ENCODE measurements at regions not wholly inside any gene's neighbourhood (a gene's known extent, or its start where the extent isn't known, plus 50 kb on each side); places are given as distances from the start of the nearest gene placed in this dataset.

DNA sequence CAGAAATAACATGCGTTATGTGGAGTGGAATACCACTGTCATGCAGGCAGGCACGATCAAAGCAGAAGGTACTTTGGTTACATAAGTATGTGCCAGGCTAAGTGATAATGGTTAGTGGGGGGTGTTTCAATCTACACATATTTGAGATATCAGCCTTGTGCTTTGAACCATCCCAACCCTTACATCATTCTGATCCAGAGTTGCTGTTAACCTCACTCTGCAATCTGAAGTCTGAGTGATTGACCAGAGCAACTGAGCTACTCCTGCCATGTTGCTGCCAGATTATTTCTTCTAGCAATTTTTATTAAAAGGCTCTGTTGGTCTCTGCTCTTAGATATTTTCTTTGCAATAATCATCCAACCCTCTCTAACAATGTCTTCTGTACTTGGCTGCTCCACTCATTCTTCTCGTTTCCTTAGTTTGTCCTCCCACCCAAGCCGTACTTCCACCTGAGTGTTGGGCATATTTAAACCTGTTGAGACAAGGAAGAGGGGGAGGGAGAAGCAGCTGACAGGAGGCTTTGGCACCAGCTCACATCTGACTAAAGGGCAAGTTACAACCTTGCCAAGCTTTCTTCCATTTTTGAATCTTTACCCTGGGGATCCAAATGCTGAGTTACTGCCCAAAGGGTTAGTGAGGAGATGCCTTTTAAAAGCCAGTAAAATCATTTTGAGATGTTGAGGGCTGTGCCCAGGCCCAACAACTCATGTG lies 114.1 kb upstream of the SESN3 start:
- no peak for DNase-seq

DNA sequence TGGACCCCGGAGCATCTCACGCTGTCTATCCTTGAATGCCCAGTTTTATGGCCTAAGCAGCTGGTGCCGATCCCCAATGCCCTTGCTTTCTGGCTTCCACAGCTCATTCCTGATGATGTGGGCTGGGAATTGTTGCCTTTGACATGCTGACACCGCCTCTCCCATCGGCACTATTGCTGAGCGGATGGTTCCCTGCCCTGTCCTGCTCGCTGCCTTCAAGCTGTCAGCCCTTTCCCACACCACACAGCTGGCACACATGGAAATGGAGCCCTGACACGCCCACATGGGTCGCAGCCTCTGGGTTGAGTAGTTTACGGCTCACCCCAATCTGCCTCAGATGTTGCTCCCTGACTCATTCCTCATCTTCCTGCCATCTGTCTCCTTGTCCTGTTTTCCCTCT lies 110.2 kb upstream of the SESN3 start:
- DNase-seq: no peak

DNA sequence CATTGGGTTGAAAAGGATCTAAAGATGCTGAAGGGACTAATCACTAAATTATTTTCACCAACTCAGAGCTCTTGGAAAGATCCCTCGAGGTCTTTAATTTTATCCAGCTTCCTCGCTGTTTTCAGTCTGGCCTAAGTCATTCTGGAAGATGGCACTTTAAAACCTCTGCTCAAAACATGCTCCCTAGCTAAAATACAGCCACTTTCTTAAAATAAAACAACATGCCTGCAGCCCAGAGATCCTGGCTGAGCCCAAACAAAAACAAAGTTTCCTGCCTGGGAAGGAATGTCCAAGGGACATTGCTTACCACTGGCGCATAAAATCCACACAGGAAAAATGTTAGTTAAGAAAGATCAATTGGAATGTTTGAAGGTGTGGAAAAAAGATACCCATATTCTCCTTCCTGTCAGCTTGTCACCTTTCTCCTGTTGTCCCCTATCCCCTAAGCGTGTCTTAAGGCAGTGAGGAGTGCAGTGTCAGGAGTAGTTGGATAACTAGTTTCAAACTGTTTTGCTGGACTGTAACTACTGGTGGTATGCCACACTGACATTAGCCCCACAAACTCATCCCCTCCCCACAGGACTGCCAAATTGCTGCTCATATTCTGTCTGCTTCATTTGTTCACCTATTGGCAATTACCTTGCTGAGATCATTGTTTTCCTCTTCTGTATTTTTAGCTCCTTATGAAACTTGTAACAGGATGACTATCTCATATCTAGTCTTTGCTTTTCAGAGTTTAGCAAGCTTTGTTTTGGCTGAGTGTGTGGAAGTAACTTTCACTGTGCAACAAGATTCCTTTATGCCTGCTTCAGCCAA lies 108.3 kb upstream of the SESN3 start:
- no peak for DNase-seq

DNA sequence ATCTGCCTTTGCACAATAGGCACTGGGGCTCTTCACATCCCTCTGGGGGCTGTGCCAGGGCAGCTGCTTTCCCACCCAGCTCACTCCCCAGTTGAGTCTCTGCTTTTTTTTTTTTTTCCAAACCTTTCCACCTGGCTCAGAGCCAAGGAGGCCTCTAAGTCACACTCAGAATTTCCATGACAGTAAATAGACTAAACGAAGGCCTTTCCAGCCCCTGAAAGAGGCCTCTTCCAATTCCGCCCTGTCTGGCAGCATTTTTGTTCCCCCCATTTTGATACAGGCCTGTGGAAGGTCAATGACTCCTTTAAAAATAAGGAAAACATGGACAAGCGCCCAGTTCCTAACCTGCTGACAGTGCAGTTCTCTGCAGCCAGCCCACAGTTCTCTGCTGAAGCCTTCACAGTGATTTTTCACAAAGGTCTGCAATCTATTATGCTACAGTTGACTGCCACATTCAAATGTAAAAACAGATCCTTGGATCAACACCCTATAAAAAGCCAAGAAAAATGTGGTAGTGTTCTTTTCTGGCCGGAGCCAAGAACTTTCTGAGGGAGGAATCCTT lies 107.5 kb upstream of the SESN3 start:
- DNase-seq: no peak

DNA sequence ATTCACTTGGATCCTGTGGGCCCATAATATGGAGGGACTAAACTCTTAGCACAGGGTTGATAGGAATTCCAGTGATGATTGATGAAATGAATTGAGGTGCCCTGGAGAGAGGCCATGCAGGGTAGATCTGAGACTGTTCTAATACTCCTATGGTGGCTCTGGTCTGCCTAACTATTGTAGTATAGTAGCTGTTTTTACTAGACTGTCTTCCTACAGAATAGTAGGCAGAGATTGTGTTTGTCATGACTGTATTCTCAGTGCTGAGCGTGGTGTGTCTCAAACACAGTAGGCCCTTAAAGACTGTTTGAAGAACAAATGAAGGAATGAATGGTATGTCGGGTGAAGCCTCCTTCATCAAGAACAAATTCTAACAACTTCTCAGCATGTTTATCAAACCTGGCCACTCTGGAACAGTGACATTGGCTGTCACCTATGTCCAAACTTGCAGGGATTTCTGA lies 107.0 kb upstream of the SESN3 start:
- DNase-seq: no peak

DNA sequence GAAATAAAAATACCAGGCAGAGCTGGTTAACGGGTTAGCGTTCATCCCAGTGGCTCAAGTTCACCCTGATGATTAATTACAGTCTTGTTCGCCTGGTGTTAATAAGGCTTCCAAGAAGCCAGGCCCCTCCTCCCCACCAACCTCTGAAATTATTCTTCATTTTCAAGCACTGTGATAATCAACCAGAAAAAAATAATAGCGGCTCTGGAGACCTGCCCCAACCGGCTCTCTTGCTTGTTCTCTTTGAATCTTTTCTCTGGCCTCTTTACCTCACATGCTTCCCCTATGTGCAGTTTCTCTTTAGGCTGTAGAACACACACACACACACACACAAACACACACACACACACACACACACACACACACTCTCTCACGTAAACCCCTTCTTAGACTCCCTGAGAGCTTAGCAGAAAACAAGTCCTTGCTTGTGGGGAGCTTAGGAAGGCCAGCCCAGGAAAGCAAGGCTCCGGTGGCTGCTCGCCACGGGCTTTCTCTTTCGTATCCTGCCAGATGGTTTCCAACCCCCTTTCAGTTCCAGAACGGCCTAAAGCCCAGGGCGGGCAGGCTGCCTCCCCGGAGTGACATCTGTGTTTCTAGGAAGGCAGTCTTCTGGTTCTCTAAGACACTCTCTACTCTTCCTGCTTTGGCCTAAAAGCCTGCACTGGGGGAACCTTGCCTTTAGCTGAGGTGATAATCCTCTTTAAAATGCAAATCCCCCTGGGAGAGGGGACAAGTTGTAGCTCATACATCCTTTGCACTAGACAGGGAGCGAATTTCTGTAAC lies 106.4 kb upstream of the SESN3 start:
- no peak for DNase-seq

DNA sequence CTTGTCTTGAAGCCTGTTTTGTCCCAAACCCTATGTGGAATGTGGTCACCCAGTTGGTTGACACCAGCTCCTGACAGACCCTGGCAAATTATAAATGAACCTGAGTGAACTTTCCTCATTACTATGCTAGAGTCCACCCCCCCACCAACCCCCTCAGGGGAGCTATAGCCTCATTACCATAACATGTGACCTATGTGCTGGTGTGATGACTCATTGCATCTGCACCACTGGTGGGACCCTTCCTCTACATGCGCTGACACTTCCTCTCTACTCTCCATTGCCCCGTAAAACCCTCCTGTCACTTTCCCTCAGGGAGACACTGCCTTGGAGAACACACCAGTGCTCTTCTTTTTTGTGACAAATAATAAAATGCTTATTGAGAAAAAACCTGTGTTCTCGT lies 105.0 kb upstream of the SESN3 start:
- DNase-seq: no peak

DNA sequence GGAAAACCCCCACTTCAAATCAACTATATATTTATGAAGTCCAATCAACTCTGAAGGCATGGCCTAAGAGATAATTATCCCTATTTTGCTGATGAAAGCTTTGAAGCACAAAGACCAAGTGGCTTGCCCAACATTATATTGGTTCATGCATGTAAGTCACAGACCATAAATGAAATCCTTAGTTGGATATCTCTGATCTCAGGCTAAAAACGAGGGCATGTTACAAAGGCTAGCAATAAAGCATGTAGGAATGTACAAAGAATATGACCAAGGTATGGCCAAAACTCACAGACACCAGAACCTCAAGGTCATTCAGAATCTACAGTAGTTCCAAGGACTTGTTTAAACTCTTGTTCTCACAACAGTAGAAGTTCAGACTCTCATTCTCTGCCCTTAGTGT lies 100.2 kb upstream of the SESN3 start:
- DNase-seq: no peak

DNA sequence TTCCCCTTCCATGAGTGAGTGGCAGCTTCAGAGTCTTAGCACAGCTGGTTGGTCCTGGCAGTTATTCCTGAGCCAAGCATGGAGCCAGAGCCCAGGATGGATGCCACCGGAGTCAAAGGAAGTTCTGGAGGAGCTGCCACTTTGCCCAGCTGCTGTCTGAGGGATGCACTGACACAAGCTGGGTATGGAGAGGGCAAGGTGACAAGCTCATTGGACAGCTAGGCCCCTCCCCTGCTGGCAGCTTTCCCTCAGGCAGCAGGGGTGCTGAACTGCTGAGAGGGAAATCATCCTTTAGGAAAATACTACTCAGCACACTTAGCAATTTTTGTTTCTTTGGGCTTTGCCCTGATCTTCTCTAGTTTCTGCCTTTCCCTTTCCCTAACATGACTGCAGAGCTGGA lies 99.3 kb upstream of the SESN3 start:
- DNase-seq: no peak

DNA sequence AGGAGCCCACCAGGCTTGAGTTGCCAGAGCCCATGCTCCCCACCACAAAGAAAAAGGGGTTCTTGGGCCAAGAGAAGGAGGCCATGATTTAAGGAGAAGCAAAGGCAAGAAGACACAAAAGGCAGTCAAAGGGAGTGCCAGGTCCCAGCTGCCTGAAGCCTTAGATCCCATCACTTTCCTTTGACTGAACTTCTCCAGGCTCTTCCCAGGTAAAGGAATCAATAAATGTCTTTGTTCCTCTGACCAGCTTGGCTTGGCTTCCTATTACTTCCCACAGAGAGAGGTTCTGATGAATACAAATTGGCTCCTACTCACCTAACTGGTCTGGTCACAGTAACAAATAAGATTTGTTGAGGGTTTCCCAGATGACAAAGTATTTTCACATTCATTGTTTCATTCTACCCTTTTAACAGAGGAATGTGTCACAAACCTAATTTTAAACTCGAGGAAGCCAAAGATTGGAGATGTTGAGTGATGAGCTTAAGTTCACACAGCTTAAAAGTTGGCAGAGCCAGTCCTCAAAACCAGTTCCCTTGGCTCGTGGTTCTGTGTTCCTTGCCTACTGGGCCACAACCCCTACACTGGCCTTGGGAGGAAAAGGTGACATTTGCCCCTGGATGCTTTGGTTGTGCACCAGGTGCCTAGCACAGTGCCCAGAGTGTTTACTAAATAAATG lies 96.4 kb upstream of the SESN3 start:
- no peak for DNase-seq

DNA sequence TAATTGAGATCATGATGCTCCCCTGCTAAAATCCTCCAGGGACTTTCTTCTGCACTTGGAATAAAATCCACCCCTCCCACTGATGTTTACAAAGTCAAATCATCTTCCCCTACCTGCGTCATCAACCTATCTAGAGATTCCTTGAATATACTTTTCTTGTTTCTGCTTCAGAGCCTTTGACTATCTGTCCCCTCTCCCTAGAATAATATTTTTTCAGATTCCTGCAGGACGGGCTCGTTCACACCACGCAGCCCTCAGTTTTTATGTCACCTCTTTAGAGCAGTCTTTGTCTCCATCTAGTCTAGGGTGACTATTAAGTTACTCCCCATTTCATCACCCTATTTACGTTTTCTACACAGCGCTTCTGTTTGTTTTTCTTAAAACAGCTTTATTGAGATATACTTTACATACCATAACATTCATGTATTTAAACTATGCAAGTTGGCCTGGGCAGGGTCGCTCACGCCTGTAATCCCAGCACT lies 94.8 kb upstream of the SESN3 start:
- DNase-seq: no peak

DNA sequence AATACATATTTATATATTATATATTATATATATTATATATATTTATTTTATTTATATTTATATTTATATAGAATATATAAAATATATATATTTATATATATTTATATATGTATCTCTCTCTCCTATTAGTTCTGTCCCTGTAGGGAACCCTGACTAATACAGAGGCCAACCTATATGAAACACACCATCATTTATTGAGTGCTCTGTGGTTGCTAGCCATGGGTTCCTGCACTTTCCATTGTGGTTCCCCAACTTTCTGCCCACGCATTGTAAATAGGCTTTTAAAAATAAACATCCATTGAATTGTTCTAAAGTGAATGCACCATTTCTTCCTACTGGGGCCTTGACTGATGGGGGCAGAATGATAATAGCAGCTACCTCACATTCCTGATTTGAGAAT lies 93.8 kb upstream of the SESN3 start:
- DNase-seq: no peak

DNA sequence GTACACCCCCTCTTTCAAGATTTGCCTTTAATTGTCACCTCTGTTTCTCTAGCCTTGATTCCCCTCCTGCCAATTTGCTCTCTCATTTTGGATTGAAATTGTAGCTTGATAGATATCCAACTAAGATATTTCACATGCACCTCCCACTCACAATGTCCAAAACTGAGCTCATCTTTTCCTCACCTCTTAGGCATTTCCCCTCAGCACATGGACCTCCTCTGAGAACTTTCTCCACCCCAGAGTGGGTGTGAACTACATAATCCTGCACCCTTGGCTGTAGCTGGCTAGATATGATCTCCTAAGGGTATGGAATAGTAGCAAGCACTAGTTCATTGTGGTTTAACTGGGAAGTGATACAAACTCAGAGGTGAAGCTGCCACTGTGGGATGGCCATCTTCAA lies 91.5 kb upstream of the SESN3 start:
- no peak for DNase-seq

DNA sequence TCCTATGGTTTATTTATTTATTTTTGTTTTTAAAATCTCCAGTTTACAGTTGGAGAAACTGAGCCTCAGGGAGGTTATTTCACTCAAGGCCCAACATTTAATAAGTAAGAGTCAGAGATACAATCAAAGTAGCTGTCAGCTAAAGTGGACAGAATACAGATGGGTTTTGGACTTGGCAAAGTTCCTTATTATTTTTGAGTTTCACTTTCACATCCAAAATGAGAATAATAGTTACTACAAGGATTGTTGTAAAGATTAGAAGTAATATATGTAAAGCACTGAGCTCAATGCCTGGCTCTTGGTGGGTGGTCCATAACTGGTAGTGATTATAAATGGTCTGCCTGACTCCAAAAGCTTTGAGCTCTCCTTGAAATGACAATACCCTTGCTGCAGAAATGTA lies 87.5 kb upstream of the SESN3 start:
- no peak for DNase-seq

DNA sequence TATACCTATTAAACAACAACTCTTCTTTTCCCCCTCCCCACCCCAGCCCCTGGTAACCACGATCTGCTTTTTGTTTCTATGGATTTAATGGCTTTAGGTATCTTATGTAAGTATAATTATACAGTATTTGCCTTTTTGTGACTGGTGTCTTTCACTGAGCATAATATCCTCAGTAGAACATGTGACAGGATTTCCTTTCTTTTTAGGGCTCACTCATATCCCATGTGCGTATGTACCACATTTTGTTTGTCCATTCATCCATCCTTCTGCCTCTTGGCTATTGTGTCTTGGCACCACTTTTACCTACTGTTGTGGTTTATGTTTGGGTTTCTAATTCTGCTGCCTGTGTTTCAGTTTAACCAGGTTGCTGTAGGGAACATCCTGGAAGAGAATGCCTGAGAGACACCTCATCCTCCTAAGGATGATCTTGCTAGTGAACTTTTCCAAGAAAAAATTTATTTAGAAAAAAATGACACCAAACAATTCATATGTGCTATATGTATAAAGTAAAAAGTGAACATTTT lies 77.6 kb upstream of the SESN3 start:
- no peak for DNase-seq

DNA sequence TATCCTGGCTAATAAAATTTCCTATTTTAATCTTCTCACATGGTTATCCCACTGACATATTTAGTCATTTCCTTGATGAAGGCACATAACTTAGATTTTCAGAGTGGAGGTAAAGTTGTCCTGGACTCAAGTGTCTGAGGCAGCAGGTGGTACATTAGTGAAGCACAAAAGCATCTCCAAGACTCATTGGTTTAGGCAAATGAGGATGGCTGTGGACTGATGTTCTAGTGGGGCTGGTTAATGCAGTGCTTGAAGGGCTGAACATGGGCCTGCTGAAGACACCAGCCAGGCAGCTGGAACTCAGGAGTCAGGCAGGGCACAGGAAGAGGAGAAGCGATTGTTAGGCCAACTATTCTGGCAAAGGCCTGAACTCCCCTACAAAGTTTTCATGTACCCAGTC lies 76.3 kb upstream of the SESN3 start:
- no peak for DNase-seq

DNA sequence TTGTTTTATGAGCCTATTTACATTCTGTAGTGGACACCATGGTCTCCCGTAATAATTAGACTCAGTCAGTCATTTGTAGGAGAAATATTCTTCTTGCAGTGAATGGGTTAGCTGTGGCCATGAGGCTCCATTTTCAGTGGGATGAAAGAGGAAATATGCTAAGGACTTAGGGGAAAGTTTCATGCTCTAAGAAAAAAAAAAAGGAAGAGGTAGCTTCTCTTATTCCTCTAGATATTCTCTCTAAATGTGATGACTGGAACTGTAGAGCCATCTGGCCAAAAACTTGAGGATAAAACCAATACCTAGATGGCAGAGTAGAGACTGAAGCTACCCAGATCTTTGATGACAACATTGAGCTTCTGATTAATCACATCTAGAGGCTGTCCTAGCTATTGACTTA lies 75.8 kb upstream of the SESN3 start:
- no peak for DNase-seq

DNA sequence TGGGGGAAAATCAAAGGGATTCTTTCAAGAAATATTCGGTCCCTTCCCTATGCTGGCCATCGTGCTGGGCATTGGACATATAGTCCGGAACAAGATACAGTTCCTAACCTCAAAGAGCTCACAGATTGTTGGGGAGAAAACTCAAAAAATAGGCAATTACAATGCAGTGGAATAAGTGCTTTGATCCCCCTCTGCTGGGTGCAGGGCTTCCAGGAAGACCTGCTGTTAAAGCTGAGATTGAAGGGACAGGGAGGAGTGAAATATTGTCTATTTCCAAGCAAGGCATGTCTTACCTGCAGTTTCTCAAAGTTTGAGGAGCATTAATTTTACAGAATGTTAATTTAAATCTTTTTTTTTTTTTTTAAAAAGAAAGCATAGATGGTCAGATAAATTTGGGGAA lies 75.1 kb upstream of the SESN3 start:
- no peak for DNase-seq

DNA sequence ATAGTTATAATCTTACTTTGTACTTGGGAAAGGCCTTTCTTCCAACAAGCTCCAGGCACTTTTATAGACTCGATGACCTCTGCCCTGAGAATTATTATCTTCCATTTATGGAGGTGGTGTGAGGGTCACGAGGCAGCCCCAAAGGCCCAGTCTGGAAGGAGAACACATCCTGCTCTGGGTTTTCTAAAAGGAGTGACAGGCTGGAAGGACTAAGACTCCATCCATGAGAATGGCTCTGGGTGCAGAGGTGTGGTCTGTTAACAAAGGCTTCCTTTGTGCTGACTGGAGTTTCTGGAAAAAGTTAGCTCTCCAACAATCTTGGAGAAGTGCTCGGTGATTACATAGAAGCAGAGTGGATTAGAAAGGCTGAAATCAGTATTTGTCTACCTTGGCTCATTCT lies 74.7 kb upstream of the SESN3 start:
- no peak for DNase-seq

DNA sequence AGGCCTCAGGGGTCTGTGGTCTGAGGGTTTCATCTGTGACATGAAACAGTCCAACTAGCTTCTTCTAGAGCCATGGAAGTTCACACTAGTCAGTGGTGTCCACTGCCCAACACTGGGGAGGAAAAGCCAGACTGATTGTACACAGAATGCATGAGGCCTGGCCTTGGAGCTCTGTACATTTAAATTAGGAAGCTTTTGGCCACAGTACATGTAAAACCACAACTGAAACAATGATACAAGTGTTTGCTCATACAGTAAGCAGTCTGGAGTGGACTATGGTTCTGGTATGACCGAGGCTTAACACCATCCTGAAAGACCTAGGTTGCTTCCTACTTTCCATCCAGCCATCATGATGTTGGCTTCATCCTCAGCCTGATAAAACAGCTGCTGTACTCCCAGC lies 73.8 kb upstream of the SESN3 start:
- no peak for DNase-seq

DNA sequence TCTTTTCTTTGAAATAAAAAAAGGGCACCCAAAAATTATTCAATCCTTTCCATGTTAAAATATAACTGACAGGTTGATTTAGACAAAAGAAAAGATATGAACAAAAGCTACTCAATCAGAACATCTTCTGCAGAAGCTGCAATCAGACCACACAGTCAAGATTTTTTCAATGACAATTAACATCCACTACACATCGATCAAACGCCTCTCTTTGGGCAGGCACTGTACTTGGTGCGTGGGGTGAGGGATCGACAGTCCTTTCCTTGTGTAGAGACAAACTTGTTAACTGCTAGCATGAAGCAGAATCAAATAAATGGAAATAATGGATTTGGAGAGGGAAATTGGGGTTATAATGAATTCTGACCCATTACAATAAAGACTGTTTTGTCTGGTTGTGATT lies 71.2 kb upstream of the SESN3 start:
- no peak for DNase-seq

DNA sequence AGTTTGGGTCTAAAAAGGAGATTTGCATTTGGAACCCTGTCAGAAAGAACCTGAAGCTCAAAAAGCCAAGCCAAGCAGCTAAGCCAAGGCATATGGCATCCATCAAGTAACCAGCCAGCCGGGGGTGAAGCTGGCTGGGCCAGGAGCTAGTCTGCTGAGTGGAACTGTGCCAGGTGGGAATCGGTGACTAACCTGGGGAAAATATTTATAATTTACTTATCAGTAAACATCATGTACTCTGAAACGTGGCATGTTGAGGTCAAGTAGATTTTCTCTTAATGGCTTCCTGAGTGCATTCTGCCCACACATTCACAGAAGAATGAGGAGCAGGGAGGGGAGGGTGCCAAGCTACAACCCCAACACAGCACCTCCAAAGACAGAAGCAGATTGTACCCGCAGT lies 70.5 kb upstream of the SESN3 start:
- no peak for DNase-seq
